ENCODE measurements at regions not wholly inside any gene's neighbourhood (a gene's known extent, or its start where the extent isn't known, plus 50 kb on each side); places are given as distances from the start of the nearest gene placed in this dataset.
"Not testable (repeated sequence)": the region's sequence is repeated elsewhere in the genome, so short reads cannot be mapped to it uniquely, and the experiment has no call there.

DNA sequence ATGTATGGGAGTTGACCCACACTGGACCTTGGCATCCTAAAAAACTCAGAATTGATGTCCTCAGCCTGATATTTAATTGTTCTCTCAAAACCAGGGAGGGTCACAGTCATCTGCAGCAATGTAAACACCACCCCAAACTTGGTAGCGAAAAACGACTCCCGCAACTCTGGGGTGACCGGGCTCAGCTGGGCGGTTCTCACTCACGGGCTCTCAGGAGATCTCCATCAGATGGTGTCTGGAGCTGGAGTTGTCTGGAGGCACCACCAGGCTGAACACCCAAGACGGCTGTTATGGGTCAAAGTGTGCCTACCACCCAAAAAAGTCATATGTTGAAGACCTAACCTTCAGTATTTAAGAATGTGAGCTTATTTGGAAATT, 50.9 kb upstream of the NXT1 start:
- DNase-seq (ENCODE audit: low spot score), result no peak

DNA sequence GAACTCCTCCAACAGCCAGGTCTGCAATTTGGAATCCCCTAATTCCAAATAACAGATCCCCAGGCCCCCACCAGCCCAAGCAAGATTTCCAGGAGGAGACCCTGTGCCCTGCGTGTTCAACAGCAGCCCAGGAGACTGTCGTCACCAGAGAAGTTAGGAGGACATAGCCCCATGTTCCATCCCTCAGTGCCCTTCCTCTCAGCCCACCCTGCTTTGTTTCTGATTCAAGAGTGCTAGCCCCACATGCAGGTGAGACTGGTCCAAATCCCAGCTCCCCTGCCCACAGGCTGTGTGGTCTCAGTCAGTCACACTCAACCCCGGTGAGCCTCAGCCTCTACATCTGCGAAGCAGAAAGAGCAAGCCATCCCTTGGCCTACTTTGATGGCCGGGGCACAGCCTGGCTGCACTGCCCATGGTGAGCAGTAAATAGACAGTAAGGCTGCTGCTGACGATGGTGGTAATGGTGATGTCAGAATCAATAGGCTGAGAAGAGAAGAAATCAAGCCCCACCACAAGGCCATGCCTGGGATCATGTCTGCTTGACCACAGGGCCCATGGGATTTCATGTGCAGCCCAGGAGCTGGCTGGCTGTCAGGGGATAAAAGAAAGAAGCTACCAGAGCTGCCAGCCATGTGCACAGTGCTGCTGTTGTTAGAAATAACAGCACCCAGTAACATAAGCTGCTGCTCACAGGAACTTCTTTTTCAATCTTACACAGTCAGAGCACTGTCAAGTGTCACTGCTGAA, 51.5 kb upstream of the NXT1 start:
- DNase-seq (ENCODE audit: low spot score), result no peak

GRCh38 chr20:23298155-23298554, 52.4 kb upstream of the NXT1 start:
- DNase-seq (ENCODE audit: low spot score), result no peak

GRCh38 chr20:23296841-23297701, 53.5 kb upstream of the NXT1 start:
- no peak for DNase-seq (ENCODE audit: low spot score)

DNA sequence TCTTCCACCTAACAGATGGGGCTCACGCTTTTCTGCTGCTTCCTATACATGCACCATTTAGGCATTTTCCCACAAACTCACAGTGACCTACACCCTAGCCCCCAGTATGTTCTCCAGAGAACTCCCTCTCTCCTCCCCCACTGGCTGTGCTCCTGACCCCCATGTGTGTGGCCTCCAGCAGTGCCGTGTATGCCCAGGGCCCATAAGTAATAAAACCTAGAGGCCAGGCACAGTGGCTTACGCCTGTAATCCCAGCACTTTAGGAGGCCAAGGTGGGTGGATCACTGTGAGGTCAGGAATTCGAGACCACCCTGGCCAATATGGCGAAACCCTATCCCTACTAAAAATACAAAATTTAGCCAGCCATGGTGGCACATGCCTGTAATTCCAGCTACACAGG, 54.7 kb upstream of the NXT1 start:
- no peak for DNase-seq (ENCODE audit: low spot score)

- no peak for DNase-seq (ENCODE audit: low spot score)
Measured at GRCh38 chr20:23294671-23295070, 55.9 kb upstream of the NXT1 start.

GRCh38 chr20:23294166-23294565, 56.4 kb upstream of the NXT1 start:
- DNase-seq (ENCODE audit: low spot score), result no peak

DNA sequence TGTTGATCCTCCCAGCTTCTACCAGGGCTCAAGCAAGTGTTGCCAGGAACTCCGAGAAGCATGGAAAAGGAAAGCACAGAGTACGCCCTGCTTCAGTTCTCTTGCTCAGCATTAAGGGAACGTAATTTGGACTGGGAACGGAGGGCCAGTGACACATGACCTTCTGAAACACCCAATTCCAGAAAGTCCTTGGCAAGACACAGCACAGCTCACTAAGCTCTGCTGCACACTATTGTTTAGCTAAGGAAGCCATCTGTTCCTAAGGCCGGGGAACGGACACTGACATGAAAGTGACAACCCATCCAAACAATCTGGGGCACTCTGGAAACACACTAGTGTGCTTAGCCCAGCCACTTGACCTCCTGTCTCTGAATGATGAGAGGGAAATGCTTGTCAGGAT, 56.9 kb upstream of the NXT1 start:
- no peak for DNase-seq (ENCODE audit: low spot score)

DNA sequence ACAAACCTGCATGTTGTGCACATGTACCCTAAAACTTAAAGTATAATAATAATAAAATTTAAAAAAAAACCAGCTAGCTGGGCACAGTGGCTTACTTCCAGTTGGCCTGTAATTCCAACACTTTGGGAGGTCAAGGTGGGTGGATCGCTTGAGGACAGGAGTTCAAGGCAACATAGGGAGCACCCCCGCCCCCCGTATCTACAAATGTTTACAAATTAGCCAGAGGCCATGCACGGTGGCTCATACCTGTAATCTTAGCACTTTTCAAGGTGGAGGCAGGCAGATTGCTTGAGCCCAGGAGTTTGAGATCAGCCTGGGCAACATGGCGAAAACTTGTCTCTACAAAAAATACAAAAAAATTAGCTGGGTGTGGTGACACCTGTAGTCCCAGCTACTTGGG, 58.3 kb upstream of the NXT1 start:
- not testable (repeated sequence) for DNase-seq (ENCODE audit: low spot score)

DNA sequence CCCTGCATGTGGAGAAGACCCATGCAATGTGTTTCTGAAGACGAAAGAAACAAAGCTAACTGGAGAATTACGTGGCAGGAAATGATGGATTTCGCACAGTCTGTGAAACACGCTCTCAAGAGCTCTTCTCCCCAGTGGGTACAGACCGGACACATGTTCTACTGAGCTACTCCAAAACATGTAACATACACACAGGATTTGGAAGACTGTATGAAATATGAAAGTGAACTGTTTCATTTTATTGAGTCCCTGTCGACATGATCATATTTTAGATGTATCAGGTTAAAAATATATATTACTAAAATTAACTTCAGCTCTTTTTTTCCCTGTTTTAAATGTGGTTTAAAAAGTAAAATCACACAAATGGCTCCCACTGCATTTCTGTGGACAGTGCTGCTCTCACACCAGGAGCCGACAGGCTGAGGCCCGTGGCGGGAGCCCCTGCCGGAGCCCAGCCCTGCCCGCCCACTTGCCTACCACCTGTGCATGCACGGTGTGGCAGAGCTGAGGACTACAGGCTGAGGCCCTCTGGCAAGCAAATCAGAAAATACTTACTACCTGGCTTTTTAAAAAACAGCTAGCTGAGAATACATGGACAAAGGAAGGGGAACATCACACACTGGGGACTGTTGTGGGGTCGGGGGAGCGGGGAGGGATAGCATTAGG, 58.9 kb upstream of the NXT1 start:
- DNase-seq (ENCODE audit: low spot score), result no peak

DNA sequence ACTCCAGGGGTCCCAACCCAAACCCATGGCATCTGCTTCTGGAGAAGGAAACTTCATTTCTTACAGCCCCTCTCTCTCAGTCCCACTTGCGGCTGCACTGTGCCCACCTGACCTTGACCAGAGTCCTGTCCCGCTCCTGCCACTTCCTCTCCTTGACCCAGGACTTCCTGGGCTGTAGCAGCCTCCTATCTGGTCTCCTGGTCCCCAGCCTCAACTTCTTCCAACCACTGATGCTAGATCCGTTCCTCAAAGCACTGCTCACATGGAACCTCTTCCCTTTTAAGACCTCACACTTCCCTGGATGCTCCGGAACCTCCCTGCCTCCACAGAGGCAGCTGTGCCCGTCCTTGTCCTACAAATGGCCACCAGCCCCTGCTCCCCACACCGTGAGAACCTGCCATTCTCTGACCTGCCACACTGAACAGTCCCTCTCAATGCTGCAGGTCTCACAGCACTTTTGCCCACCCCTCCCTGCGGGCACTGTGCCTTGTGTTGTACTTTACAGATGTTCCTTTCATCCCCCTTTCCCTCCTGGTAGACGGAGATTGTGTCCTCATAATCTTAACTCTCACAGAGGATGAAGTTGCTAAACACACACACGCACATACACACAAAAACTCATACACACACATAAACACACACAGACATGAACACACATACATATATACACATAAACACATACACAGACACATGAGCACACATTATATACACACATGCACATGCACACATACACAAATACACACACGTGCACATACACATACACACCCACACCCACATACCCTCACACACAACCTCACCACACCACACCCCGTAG, 59.6 kb upstream of the NXT1 start:
- DNase-seq (ENCODE audit: low spot score), result no peak

DNA sequence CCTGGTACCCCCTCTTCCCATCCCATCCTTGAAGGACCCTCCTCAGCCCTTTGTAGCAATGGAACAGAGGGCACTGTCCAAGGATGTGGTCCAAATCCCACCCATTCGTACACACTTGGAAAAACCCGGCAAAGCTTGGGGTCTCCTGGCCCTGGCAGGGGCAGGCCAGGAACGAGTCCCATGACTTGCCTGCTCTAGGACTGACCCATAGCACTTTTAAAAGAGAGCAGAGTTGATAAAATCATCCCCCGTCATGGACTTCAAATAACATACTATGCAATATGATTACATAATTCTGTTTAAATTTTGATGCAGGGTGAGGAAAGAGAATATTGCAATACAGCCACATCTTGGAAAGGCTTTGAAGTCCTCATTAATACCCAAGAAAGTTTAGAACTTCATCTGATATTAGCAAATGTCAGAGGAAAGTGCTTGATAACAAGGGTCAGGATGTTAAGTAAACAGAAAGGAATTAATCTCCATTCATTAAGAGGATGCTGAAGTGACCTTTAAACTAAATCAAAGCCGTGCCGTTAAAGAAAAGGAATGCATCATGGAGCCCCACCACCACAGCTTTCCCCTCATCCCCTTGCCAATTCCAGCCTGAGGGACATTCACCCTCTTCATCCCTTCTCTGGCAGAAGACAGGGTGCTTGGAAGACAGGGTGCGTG, 60.7 kb upstream of the NXT1 start:
- DNase-seq (ENCODE audit: low spot score), result no peak

DNA sequence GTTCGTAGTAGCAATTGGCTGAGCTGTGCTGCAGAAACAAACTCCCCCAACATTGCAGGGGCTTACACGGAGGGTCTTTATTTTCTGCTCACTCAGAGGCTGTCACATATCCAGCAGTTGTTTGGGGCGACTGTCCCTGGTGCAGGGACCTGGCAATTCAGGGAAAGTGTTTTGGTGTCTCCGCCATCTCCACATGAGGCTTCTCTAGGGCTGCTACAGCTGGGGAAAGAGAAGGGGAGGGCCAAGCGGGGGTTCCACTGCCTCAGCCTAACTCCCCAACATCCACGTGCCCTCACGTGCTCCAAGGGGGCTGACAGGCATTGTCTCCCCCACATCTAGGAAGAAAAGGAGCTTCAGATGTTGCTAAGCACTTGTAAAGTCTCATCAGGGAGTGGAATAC, 61.3 kb upstream of the NXT1 start:
- DNase-seq (ENCODE audit: low spot score), result no peak

DNA sequence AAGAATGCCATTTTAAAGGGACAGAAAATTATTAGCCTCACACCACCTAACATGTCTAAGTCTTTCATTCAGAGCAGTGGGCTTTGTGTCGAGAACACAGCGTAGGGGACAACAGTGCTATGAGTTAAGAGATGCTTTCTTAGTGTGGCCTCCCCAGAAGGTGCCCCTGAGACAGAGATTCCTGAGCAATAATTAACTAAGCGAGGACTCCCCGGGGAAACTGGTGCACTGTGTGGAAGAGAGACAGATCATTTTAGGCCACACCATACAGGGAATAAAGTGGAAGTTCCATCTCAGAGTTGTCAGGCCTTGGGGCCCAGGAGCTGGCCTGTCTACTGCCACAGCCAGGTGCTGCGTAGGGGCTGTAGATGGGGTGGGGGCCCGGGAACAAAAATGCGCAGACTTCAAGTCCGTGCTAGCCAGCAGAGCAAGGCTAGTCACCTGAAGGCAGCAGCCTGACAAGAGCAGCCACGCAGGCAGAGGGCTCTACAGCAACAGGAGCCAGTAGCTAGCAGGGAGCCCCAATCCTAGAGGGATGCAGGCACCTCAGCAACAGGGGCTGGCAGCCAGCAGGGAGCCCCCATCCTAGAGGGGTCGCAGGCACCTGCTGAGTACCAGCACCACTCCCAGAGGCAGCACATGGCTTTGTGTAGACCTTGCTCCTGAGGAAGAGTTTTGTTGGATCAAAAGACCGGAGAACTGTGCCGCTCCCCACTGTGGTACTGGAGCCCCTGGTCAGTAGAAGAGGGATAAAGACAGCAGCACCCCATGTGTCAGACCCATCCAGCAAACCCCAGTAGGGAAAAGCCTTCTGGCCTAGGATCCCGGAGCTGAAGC, 63.0 kb upstream of the NXT1 start:
- DNase-seq (ENCODE audit: low spot score), result no peak

GRCh38 chr20:23286346-23286745, 64.2 kb upstream of the NXT1 start:
- no peak for DNase-seq (ENCODE audit: low spot score)

DNA sequence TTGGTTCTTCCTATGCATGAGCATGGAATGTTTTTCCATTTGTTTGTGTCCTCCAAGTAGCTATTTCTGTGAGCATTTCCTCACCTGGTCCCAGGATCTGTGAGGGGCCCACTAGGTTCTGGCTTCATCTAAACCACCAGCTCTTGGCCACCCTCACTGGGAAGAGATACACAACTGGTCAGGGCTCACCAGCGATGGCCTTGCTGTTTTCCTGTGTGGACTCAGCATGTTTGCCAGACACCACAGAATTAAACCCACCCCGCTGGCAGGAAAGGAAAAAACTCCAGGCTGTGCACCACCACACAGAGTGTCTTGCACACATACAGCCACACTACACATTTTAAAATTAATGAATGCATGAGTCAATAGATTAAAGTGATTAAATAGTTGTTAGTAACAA, 65.1 kb upstream of the NXT1 start:
- DNase-seq (ENCODE audit: low spot score), result no peak

DNA sequence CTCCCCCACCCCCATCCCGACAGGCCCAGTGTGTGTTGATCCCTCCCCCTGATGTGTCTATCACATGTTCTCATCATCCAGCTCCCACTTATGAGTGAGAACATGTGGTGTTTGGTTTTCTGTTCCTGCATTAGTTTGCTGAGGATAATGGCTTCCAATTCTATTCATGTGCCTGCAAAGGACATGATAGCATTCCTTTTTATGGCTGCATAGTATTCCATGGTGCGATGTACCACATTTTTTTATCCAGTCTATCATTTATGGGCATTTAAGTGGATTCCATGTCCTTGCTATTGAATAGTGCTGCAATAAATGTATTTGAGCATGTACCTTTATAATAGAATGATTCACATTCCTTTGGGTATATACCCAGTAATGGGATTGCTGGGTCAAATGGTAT, 66.6 kb upstream of the NXT1 start:
- no peak for DNase-seq (ENCODE audit: low spot score)

GRCh38 chr20:23283096-23283850, 67.3 kb upstream of the NXT1 start:
- DNase-seq (ENCODE audit: low spot score), result no peak

DNA sequence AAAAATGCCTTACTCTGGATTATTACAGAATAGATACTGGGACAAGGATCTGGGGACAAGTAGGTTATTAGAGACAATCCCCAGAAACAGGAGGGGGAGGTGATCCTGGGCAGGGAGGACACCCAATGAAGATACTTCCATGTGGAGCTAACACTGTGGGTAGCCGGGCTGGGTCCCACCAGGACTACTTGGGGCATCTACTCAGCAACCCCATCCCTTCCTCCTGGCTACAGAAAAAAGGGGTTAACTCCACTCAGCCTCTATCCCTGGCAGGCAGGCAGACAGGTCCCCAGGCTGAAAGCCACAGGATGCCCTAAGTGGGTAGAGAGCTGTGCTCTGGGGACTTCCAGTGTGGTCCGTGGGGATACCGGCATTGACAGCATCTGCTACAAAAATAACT, 68.0 kb upstream of the NXT1 start:
- DNase-seq (ENCODE audit: low spot score), result no peak

DNA sequence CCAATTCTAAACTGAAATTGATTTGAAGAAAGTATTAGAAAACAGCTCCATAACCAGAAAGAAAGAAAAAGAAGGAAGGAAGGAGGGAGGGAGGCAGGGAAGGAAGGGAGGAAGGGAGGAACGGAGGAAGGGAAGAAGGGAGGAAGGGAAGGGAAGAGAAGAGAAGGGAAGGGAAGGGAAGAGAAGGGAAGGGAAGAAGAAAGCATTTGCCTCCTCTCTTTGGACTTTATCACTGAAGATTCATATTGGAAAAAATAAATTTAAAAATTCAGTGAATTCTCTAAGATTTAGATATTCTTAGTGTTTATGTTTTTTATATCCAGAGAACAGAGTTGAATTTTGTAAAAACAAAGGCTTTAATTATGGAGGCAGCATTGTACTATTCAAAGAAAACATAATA, 68.5 kb upstream of the NXT1 start:
- DNase-seq (ENCODE audit: low spot score), result no peak
